Right lobe of liver (tissue), 6 donors: ENCODE measurements at regions not wholly inside any gene's neighbourhood (a gene's known extent, or its start where the extent isn't known, plus 50 kb on each side); places are given as distances from the start of the nearest gene placed in this dataset.

Experiments
- ATAC-seq, 4 donors: fragments of 200-7000 bp; cut with Tn5 transposase; one replicate each; pipeline ENCODE4 v1.9.1; 2020; ENCODE audit warnings: mild to moderate bottlenecking in 4 of 4, moderate library complexity in 4 of 4
- DNase-seq, 3 donors: peaks; one replicate each; pipeline ENCODE4 v3.0.0-alpha.2; 2020
- H3K27ac ChIP-seq, 3 donors: fragments of 200-600 bp; one replicate each; pipeline ENCODE4 v1.8.0; 2022
- H3K27me3 ChIP-seq, 2 donors: fragments of 200-600 bp; one replicate each; pipeline ENCODE4 v1.8.0; 2022
- H3K36me3 ChIP-seq, 4 donors: fragments of 200-600 bp; sonication (generic) in 1 of 4; one replicate each; pipeline versions ENCODE4 v1.5.1 to v1.8.0; 2017 to 2022; ENCODE audit warnings: control low read depth in 1 of 4
- H3K4me1 ChIP-seq, 4 donors: fragments of 200-600 bp; sonication (generic) in 1 of 4; one replicate each; pipeline versions ENCODE4 v1.5.1 to v1.8.0; 2017 to 2022; ENCODE audit warnings: control low read depth in 1 of 4
- H3K4me3 ChIP-seq, 3 donors: fragments of 200-600 bp; one replicate each; pipeline ENCODE4 v1.8.0; 2022
- H3K9me3 ChIP-seq, 4 donors: fragments of 200-600 bp; sonication (generic) in 1 of 4; one replicate each; pipeline versions ENCODE4 v1.5.1 to v1.8.0; 2017 to 2022; ENCODE audit warnings: control low read depth in 1 of 4
- CTCF ChIP-seq, 4 donors: fragments of 200-600 bp in 3 of 4; fragments of 450-650 bp in 1 of 4; IDR thresholded peaks; one replicate each; pipeline versions ENCODE4 v1.5.1 to v1.8.0; 2016 to 2022; ENCODE audit warnings: antibody characterized with exemption in 4 of 4, mild to moderate bottlenecking in 2 of 4
- POLR2A ChIP-seq: fragments of 450-650 bp; IDR thresholded peaks from one replicate; pipeline ENCODE4 v1.6.1; 2017; ENCODE audit warnings: antibody characterized with exemption, mild to moderate bottlenecking
- WGBS: methylation state at CpG from one replicate; pipeline ENCODE4 v1.1.6; 2018; ENCODE audit warnings: low coverage, low lambda C conversion rate; ENCODE audit not compliant: insufficient coverage; ENCODE audit errors: missing lambda C conversion rate; 5-methylcytosine and 5-hydroxymethylcytosine counted together
- intact Hi-C, 2 donors: fragments of 100-400 bp; cut with DNase I; formaldehyde crosslinking; loops; one replicate each; pipeline versions ENCODE4 v1.11.2 to v1.14.1; 2022
- donor health status: DM: no; HTN: yes; CAD: no.
- donor health status: DM: no; HTN: no; CAD: no.
- donor health status: DM: no; HTN: no; CAD: no.
- donor health status: DM: no; HTN: yes; CAD: no.
- donor health status: DM: no; HTN: yes; CAD: no.

GRCh38 chr2:236696834-236697233, 127.2 kb downstream of the ACKR3 start:
- intact Hi-C loops, result no loop called here
- no peaks in the 10 kb centered on the region for H3K4me1 ChIP-seq
- no peaks in the 10 kb centered on the region for H3K27me3 ChIP-seq
- H3K27ac ChIP-seq, result no peak overlapping the region
- H3K9me3 ChIP-seq, result no peaks in the 10 kb centered on the region
- WGBS, result 58% methylated on average over 3 of the region's 3 CpGs
- no peaks in the 10 kb centered on the region for H3K36me3 ChIP-seq
- no peak for TF ChIP-seq POLR2A
- no peak for TF ChIP-seq CTCF (IDR thresholded peaks at IDR 0.05)
- no peak for DNase-seq
- no peak for ATAC-seq
- no peak overlapping the region for H3K4me3 ChIP-seq

- Histone ChIP-seq H3K9me3 (no peaks in the 10 kb centered on the region), H3K27ac (no peak overlapping the region), H3K27me3 (no peaks in the 10 kb centered on the region), H3K4me1 (peaks cover 0 to 3% (median 0%) of the 10 kb centered on the region in 4 donors), H3K4me3 (no peak overlapping the region), H3K36me3 (no peaks in the 10 kb centered on the region)
- TF ChIP-seq CTCF (IDR thresholded peaks at IDR 0.05) (no peak), POLR2A (no peak)
- intact Hi-C loops, result no loop called here
- no peak for DNase-seq
- 81% methylated on average over 6 of the region's 8 CpGs for WGBS
- no peak for ATAC-seq
Observed at GRCh38 chr2:236698016-236698627, 128.5 kb downstream of the ACKR3 start.

- TF ChIP-seq CTCF (IDR thresholded peaks at IDR 0.05), result no peak
- no peak for TF ChIP-seq POLR2A
- intact Hi-C loops, result no loop called here
- no peak overlapping the region for H3K27ac ChIP-seq
- H3K27me3 ChIP-seq, result no peaks in the 10 kb centered on the region
- H3K9me3 ChIP-seq, result no peaks in the 10 kb centered on the region
- H3K4me1 ChIP-seq, result peaks cover 0 to 12% (median 3%) of the 10 kb centered on the region in 4 donors
- H3K36me3 ChIP-seq, result no peaks in the 10 kb centered on the region
- 87% methylated on average over 4 of the region's 4 CpGs for WGBS
- ATAC-seq (no peak), DNase-seq (no peak)
- no peak overlapping the region for H3K4me3 ChIP-seq
Observed at GRCh38 chr2:236700703-236701102, 131.1 kb downstream of the ACKR3 start.

GRCh38 chr2:236702657-236703372, 133.2 kb downstream of the ACKR3 start:
- no peaks in the 10 kb centered on the region for H3K9me3 ChIP-seq
- WGBS, result 77% methylated on average over 7 of the region's 14 CpGs
- peak in 1 of 4 donors; percentile 20 for ATAC-seq

More at GRCh38 chr2:236702657-236703372, 133.2 kb downstream of the ACKR3 start:
- peaks cover 0 to 23% (median 9%) of the 10 kb centered on the region in 4 donors for H3K4me1 ChIP-seq
- intact Hi-C loops, result no loop called here
- DNase-seq, result no peak
- H3K4me3 ChIP-seq, result no peak overlapping the region
- H3K27me3 ChIP-seq, result no peaks in the 10 kb centered on the region
- TF ChIP-seq CTCF (IDR thresholded peaks at IDR 0.05), result no peak
- TF ChIP-seq POLR2A, result no peak
- no peaks in the 10 kb centered on the region for H3K36me3 ChIP-seq
- no peak overlapping the region for H3K27ac ChIP-seq
